HepG2 (cell line): ENCODE measurements at regions not wholly inside any gene's neighbourhood (a gene's known extent, or its start where the extent isn't known, plus 50 kb on each side); places are given as distances from the start of the nearest gene placed in this dataset.

Experiments
- CTCF ChIP-seq: sonication (generic); formaldehyde crosslinking; IDR thresholded peaks from 2 replicates; pipeline ENCODE4 v1.5.0; 2020; ENCODE audit warnings: mild to moderate bottlenecking, missing genetic modification reagents, moderate library complexity
- DDIT3 ChIP-seq: sonication (generic); formaldehyde crosslinking; IDR thresholded peaks from 2 replicates; pipeline ENCODE4 v1.4.0; 2020; ENCODE audit warnings: mild to moderate bottlenecking, missing genetic modification reagents
- DPF2 ChIP-seq: sonication (generic); formaldehyde crosslinking; IDR thresholded peaks from 2 replicates; pipeline ENCODE4 v1.4.0; 2020; ENCODE audit warnings: mild to moderate bottlenecking, low read depth, missing genetic modification reagents, borderline replicate concordance
- NBN ChIP-seq: fragments of 450-650 bp; conservative IDR thresholded peaks from 2 replicates; pipeline ENCODE4 v1.6.1; 2017
- ZNF709 ChIP-seq: sonication (generic); formaldehyde crosslinking; IDR thresholded peaks from 2 replicates; pipeline ENCODE4 v1.5.0; 2020; ENCODE audit warnings: mild to moderate bottlenecking, missing genetic modification reagents

GRCh38 chr15:99480016-99480810 lies 85.6 kb upstream of the MEF2A start:
- TF ChIP-seq DDIT3 (no peak), DPF2 (CRISPR knock-in tag) (no peak), NBN (no peak), ZNF709 (CRISPR knock-in tag) (no peak), CTCF (CRISPR knock-in tag) (no peak)
